Testis (tissue), 2 donors: ENCODE measurements at regions not wholly inside any gene's neighbourhood (a gene's known extent, or its start where the extent isn't known, plus 50 kb on each side); places are given as distances from the start of the nearest gene placed in this dataset.

Source experiments
- CTCF ChIP-seq, 3 experiments: fragments of 450-650 bp in 2 of 3; fragments of 200-600 bp in 1 of 3; sonication (generic) in 1 of 3; IDR thresholded peaks; one replicate each; pipeline ENCODE4 v1.5.1; 2016 to 2019; ENCODE audit warnings: antibody characterized with exemption in 3 of 3, mild to moderate bottlenecking in 2 of 3, moderate library complexity in 1 of 3
- POLR2A ChIP-seq: fragments of 450-650 bp; IDR thresholded peaks from one replicate; pipeline ENCODE4 v1.6.1; 2017; ENCODE audit warnings: antibody characterized with exemption, mild to moderate bottlenecking, moderate library complexity

DNA sequence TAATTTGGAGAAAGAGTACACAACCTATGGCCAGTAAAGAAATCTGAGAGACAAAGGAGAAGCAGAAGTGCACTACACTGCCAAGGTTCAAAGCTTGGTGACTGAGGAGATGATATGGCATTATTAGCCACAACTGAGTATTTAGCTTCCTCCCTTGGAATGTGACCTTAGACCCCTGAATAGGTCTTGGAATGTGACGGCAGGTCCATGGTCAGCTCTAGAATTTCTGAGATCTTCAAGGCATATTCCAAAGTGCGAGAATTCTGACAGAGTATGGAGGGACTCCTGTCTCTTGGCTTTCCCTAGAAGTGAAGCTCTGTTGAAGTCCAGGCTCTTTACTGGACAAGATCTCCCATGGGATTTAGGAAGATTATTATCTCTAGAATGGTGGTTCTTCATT lies 130.0 kb upstream of the FN1 start:
- no peak for TF ChIP-seq CTCF (IDR thresholded peaks at IDR 0.05)
- no peak for TF ChIP-seq POLR2A
